ENCODE measurements at regions not wholly inside any gene's neighbourhood (a gene's known extent, or its start where the extent isn't known, plus 50 kb on each side); places are given as distances from the start of the nearest gene placed in this dataset.

DNA sequence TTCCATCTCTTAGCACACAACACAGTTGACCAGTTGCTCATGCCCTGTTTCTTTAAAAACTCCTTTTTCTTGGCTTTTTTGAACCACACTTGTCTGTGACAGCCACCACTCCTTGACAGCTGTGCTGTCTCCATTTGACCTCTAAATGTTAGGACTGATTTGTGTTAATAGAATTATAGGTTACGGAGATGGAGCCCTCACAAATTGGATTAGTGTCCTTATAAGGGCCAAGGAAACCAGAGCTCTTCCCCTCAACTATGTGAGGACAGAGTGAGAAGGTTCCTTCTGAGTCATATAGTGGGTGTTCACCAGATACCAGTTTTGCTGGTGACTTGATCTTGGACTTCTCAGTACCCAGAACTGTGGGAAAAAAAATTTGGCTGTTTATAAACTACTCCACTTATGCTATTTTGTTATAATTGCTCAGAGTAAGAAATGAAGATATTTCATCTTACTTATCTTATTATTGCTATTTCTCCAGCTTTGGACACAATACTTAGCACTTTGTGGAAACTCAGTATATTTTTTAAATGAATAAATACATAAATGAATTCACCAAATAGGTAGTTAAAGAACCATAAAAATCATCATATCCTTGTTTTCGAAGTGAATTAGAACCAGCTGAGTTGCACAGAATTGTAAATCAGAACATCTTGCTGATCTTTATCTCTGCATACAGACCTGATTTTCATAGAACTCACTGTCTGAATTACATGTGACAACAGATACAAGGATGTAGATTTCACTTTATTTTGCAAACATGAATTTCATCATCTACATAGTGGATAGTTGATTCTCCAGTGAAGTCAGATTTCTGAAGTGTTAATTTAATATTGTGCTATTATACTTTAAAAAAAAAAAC is 598.5 kb upstream of the IRAK1BP1 start:
- TF ChIP-seq, protein P1, sequence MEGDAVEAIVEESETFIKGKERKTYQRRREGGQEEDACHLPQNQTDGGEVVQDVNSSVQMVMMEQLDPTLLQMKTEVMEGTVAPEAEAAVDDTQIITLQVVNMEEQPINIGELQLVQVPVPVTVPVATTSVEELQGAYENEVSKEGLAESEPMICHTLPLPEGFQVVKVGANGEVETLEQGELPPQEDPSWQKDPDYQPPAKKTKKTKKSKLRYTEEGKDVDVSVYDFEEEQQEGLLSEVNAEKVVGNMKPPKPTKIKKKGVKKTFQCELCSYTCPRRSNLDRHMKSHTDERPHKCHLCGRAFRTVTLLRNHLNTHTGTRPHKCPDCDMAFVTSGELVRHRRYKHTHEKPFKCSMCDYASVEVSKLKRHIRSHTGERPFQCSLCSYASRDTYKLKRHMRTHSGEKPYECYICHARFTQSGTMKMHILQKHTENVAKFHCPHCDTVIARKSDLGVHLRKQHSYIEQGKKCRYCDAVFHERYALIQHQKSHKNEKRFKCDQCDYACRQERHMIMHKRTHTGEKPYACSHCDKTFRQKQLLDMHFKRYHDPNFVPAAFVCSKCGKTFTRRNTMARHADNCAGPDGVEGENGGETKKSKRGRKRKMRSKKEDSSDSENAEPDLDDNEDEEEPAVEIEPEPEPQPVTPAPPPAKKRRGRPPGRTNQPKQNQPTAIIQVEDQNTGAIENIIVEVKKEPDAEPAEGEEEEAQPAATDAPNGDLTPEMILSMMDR (IDR thresholded peaks at IDR 0.05), result no peak
- TF ChIP-seq POLR2A (IDR thresholded peaks at IDR 0.05), result no peak

Data from adrenal gland (tissue), 5 donors.